ENCODE measurements at regions not wholly inside any gene's neighbourhood (a gene's known extent, or its start where the extent isn't known, plus 50 kb on each side); places are given as distances from the start of the nearest gene placed in this dataset.

DNA sequence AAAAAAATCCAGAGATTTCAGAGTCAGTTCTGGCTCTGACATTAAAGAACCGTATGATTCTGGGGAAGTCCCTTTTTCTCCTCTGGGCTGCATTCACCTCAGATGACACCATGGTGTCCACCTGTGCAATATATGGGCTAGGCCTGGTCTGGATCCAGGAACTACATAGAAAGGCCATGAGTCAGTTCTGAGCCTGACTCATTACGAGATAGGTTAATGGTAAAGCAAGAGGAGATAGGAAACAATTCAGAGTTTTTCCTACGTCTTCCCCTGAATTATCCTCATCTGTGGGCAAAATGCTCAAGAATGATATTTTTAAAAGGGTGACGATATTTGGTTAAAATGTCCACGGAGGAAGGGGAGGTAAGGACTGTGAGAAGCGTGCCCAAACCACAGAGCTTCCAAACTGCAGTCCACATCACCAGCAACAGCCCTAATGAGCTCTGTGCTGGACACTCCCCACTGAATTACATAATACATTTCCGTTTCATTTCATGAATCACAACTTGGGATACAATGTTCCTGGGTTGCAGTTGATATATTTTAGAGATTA, 180.1 kb upstream of the OSR1 start:
- H3K36me3 Mint-ChIP-seq (ENCODE audit: low read depth) = peaks cover 5% of the 10 kb centered on the region
- H3K27ac Mint-ChIP-seq = no peak overlapping the region
- H3K4me1 Mint-ChIP-seq = peaks cover 10% of the 10 kb centered on the region
- peaks cover 15% of the 10 kb centered on the region for H3K9me3 Mint-ChIP-seq
- H3K27me3 Mint-ChIP-seq (ENCODE audit: low read depth, poor library complexity) = peaks cover 3% of the 10 kb centered on the region
- H3K4me3 Mint-ChIP-seq = no peak overlapping the region
- no peak for DNase-seq
- no peak for TF ChIP-seq CTCF (IDR thresholded peaks at IDR 0.05)

- DNase-seq = no peak
- H3K27ac Mint-ChIP-seq = no peak overlapping the region
These were observed 177.7 kb upstream of the OSR1 start for GRCh38 chr2:19536136-19536535.

DNA sequence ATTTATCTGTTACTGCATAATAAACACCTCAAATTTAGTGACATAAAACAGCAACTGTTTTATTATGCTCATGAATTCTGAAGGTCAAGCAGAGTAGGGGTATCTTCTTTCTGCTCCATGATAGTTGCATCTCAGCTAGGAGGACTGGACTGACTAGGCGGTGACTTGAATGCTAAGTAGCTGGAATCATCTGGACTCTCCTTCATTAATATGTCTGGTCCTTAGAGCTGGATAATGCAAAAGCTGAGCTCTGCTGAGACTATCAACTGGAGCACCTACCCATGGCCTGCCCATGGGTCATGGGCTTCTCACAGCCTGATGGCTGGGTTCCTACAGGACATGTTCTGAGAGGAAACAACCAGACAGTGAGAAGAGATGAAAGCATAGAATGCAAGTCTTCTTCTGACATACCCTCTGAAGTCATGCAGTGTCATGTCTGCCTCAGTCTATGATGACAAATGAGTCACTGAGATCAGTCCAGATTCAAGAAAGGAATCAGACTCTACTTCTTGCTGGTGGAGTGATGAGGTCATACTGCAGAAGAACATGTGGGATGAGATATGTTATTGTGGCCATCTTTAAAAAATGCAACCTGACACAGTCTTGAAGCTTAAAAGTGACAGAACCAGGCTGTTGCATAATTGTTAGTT, 174.2 kb upstream of the OSR1 start:
- Mint-ChIP-seq H3K36me3 (ENCODE audit: low read depth) (peaks cover 5% of the 10 kb centered on the region), H3K4me1 (peaks cover 14% of the 10 kb centered on the region), H3K27me3 (ENCODE audit: low read depth, poor library complexity) (peaks cover 9% of the 10 kb centered on the region), H3K9me3 (peaks cover 15% of the 10 kb centered on the region), H3K4me3 (no peak overlapping the region), H3K27ac (no peak overlapping the region)
- no peak for TF ChIP-seq CTCF (IDR thresholded peaks at IDR 0.05)
- no peak for DNase-seq

More at GRCh38 chr2:19536136-19536535, 177.7 kb upstream of the OSR1 start:
- Mint-ChIP-seq H3K36me3 (ENCODE audit: low read depth) (peaks cover 5% of the 10 kb centered on the region), H3K27me3 (ENCODE audit: low read depth, poor library complexity) (peaks cover 3% of the 10 kb centered on the region), H3K4me3 (no peak overlapping the region), H3K9me3 (peaks cover 15% of the 10 kb centered on the region), H3K4me1 (peaks cover 4% of the 10 kb centered on the region)
- no peak for TF ChIP-seq CTCF (IDR thresholded peaks at IDR 0.05)

DNA sequence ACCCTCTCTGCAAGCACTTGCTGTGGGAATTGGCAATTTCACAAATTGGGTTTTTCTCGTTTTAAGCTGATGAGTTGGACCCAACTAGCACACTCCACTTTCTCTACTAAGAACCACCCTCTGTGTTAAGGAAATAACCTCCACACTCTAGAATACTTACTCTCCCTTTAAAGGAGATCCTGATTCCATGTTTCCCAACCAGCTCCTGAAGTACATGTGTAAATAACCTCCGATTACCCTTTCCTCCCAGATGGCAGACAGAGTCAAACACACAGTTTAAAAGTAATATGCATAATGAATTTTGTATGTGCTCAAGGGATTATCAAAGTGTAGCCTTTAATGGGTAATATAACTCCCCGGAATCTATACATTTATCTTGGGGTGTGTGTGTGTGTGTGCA, 171.3 kb upstream of the OSR1 start:
- H3K27ac Mint-ChIP-seq = no peak overlapping the region
- peaks cover 14% of the 10 kb centered on the region for H3K4me1 Mint-ChIP-seq
- H3K9me3 Mint-ChIP-seq = no peaks in the 10 kb centered on the region
- H3K4me3 Mint-ChIP-seq = no peak overlapping the region
- DNase-seq = no peak
- peaks cover 5% of the 10 kb centered on the region for H3K27me3 Mint-ChIP-seq (ENCODE audit: low read depth, poor library complexity)
- no peak for TF ChIP-seq CTCF (IDR thresholded peaks at IDR 0.05)
- H3K36me3 Mint-ChIP-seq (ENCODE audit: low read depth) = no peaks in the 10 kb centered on the region

GRCh38 chr2:19527771-19528170, 169.3 kb upstream of the OSR1 start:
- Mint-ChIP-seq H3K4me1 (peaks cover 14% of the 10 kb centered on the region), H3K36me3 (ENCODE audit: low read depth) (no peaks in the 10 kb centered on the region), H3K4me3 (no peak overlapping the region), H3K9me3 (no peaks in the 10 kb centered on the region), H3K27me3 (ENCODE audit: low read depth, poor library complexity) (peaks cover 5% of the 10 kb centered on the region), H3K27ac (no peak overlapping the region)
- DNase-seq = no peak
- TF ChIP-seq CTCF (IDR thresholded peaks at IDR 0.05) = no peak

GRCh38 chr2:19525313-19525712, 166.9 kb upstream of the OSR1 start:
- Mint-ChIP-seq H3K27me3 (ENCODE audit: low read depth, poor library complexity) (peaks cover 5% of the 10 kb centered on the region), H3K4me1 (peaks cover 18% of the 10 kb centered on the region), H3K27ac (no peak overlapping the region), H3K9me3 (no peaks in the 10 kb centered on the region), H3K36me3 (ENCODE audit: low read depth) (no peaks in the 10 kb centered on the region), H3K4me3 (no peak overlapping the region)
- DNase-seq = no peak
- TF ChIP-seq CTCF (IDR thresholded peaks at IDR 0.05) = no peak
